ENCODE measurements at regions not wholly inside any gene's neighbourhood (a gene's known extent, or its start where the extent isn't known, plus 50 kb on each side); places are given as distances from the start of the nearest gene placed in this dataset.
"Not testable (repeated sequence)": the region's sequence is repeated elsewhere in the genome, so short reads cannot be mapped to it uniquely, and the experiment has no call there.

- H3K27me3 Mint-ChIP-seq (ENCODE audit: low read depth, unreplicated experiment), result peaks cover 2% of the 10 kb centered on the region
- no peaks in the 10 kb centered on the region for H3K36me3 ChIP-seq (ENCODE audit: insufficient read depth, low read length)
- no peak for FAIRE-seq
Observed at GRCh38 chr7:66504131-66504530, 124.5 kb upstream of the KCTD7 start.

GRCh38 chr7:66505009-66505408 lies 123.7 kb upstream of the KCTD7 start:
- no peak for TF ChIP-seq EZH2 (IDR thresholded peaks at IDR 0.05; ENCODE audit: insufficient read depth, low read length)
- no peak for TF ChIP-seq CTCF (IDR thresholded peaks at IDR 0.05; ENCODE audit: insufficient read depth, low read depth, low read length)
- Histone ChIP-seq H4K20me1 (ENCODE audit: insufficient read depth, low read length) (no peaks in the 10 kb centered on the region), H3K9me3 (ENCODE audit: insufficient read depth, low read depth, low read length) (peaks cover 5% of the 10 kb centered on the region), H2AFZ (ENCODE audit: low read depth, low read length) (no peak overlapping the region), H3K27me3 (ENCODE audit: insufficient read depth, low read length) (peaks cover 2% of the 10 kb centered on the region), H3K4me3 (ENCODE audit: insufficient read depth, low read depth, low read length) (no peak overlapping the region), H3K4me1 (ENCODE audit: insufficient read depth, low read length) (no peaks in the 10 kb centered on the region), H3K4me2 (ENCODE audit: low read length) (no peak overlapping the region), H3K27ac (ENCODE audit: low read depth, low read length) (no peak overlapping the region), H3K36me3 (ENCODE audit: insufficient read depth, low read length) (no peaks in the 10 kb centered on the region), H3K9ac (ENCODE audit: low read length) (no peak overlapping the region), H3K79me2 (ENCODE audit: insufficient read depth, low read length) (no peaks in the 10 kb centered on the region)
- Mint-ChIP-seq H3K4me1 (ENCODE audit: low read depth, unreplicated experiment) (no peaks in the 10 kb centered on the region), H3K4me3 (ENCODE audit: unreplicated experiment) (no peak overlapping the region), H3K27ac (ENCODE audit: unreplicated experiment) (no peak overlapping the region), H3K36me3 (ENCODE audit: low read depth, unreplicated experiment) (peaks cover 2% of the 10 kb centered on the region), H3K9me3 (ENCODE audit: unreplicated experiment) (no peaks in the 10 kb centered on the region), H3K27me3 (ENCODE audit: low read depth, unreplicated experiment) (peaks cover 2% of the 10 kb centered on the region)
- DNase-seq (ENCODE audit: low read depth) (no peak), FAIRE-seq (no peak)

More at GRCh38 chr7:66504131-66504530, 124.5 kb upstream of the KCTD7 start:
- Histone ChIP-seq H3K4me3 (ENCODE audit: insufficient read depth, low read depth, low read length) (no peak overlapping the region), H2AFZ (ENCODE audit: low read depth, low read length) (no peak overlapping the region), H3K27ac (ENCODE audit: low read depth, low read length) (no peak overlapping the region), H3K79me2 (ENCODE audit: insufficient read depth, low read length) (no peaks in the 10 kb centered on the region), H3K4me2 (ENCODE audit: low read length) (no peak overlapping the region), H3K4me1 (ENCODE audit: insufficient read depth, low read length) (no peaks in the 10 kb centered on the region), H3K27me3 (ENCODE audit: insufficient read depth, low read length) (peaks cover 2% of the 10 kb centered on the region), H4K20me1 (ENCODE audit: insufficient read depth, low read length) (no peaks in the 10 kb centered on the region), H3K9me3 (ENCODE audit: insufficient read depth, low read depth, low read length) (peaks cover 5% of the 10 kb centered on the region), H3K9ac (ENCODE audit: low read length) (no peak overlapping the region)
- no peak overlapping the region for H3K4me3 Mint-ChIP-seq (ENCODE audit: unreplicated experiment)
- H3K9me3 Mint-ChIP-seq (ENCODE audit: unreplicated experiment), result no peaks in the 10 kb centered on the region
- no peaks in the 10 kb centered on the region for H3K4me1 Mint-ChIP-seq (ENCODE audit: low read depth, unreplicated experiment)
- peaks cover 2% of the 10 kb centered on the region for H3K36me3 Mint-ChIP-seq (ENCODE audit: low read depth, unreplicated experiment)
- TF ChIP-seq CTCF (IDR thresholded peaks at IDR 0.05; ENCODE audit: insufficient read depth, low read depth, low read length) (no peak), EZH2 (IDR thresholded peaks at IDR 0.05; ENCODE audit: insufficient read depth, low read length) (no peak)
- no peak for DNase-seq (ENCODE audit: low read depth)
- H3K27ac Mint-ChIP-seq (ENCODE audit: unreplicated experiment), result no peak overlapping the region

- peaks cover 2% of the 10 kb centered on the region for H3K27me3 ChIP-seq (ENCODE audit: insufficient read depth, low read length)
- Mint-ChIP-seq H3K4me1 (ENCODE audit: low read depth, unreplicated experiment) (no peaks in the 10 kb centered on the region), H3K27me3 (ENCODE audit: low read depth, unreplicated experiment) (peaks cover 2% of the 10 kb centered on the region), H3K27ac (ENCODE audit: unreplicated experiment) (no peak overlapping the region), H3K4me3 (ENCODE audit: unreplicated experiment) (no peak overlapping the region), H3K9me3 (ENCODE audit: unreplicated experiment) (no peaks in the 10 kb centered on the region), H3K36me3 (ENCODE audit: low read depth, unreplicated experiment) (peaks cover 2% of the 10 kb centered on the region)
- FAIRE-seq (no peak), DNase-seq (ENCODE audit: low read depth) (no peak)
- peak overlapping the region; percentile 27 for H3K9ac ChIP-seq (ENCODE audit: low read length)
- H3K4me1 ChIP-seq (ENCODE audit: insufficient read depth, low read length), result no peaks in the 10 kb centered on the region
- H3K4me3 ChIP-seq (ENCODE audit: insufficient read depth, low read depth, low read length), result no peak overlapping the region
- no peaks in the 10 kb centered on the region for H3K79me2 ChIP-seq (ENCODE audit: insufficient read depth, low read length)
- no peaks in the 10 kb centered on the region for H3K36me3 ChIP-seq (ENCODE audit: insufficient read depth, low read length)
- H3K27ac ChIP-seq (ENCODE audit: low read depth, low read length), result no peak overlapping the region
- H3K4me2 ChIP-seq (ENCODE audit: low read length), result peak overlapping the region; percentile 79
- no peak for TF ChIP-seq CTCF (IDR thresholded peaks at IDR 0.05; ENCODE audit: insufficient read depth, low read depth, low read length)
- TF ChIP-seq EZH2 (IDR thresholded peaks at IDR 0.05; ENCODE audit: insufficient read depth, low read length), result no peak
- no peaks in the 10 kb centered on the region for H4K20me1 ChIP-seq (ENCODE audit: insufficient read depth, low read length)
- peaks cover 5% of the 10 kb centered on the region for H3K9me3 ChIP-seq (ENCODE audit: insufficient read depth, low read depth, low read length)
- peak overlapping the region; percentile 69 for H2AFZ ChIP-seq (ENCODE audit: low read depth, low read length)
Observed at GRCh38 chr7:66505531-66506451, 122.9 kb upstream of the KCTD7 start.

GRCh38 chr7:66506703-66507102 lies 122.0 kb upstream of the KCTD7 start:
- not testable (repeated sequence) for H3K79me2 ChIP-seq (ENCODE audit: insufficient read depth, low read length); H3K9me3 Mint-ChIP-seq (ENCODE audit: unreplicated experiment); H4K20me1 ChIP-seq (ENCODE audit: insufficient read depth, low read length); H3K36me3 ChIP-seq (ENCODE audit: insufficient read depth, low read length); H2AFZ ChIP-seq (ENCODE audit: low read depth, low read length); H3K4me3 Mint-ChIP-seq (ENCODE audit: unreplicated experiment); H3K27me3 Mint-ChIP-seq (ENCODE audit: low read depth, unreplicated experiment); H3K27ac ChIP-seq (ENCODE audit: low read depth, low read length); H3K4me3 ChIP-seq (ENCODE audit: insufficient read depth, low read depth, low read length); FAIRE-seq; H3K4me1 Mint-ChIP-seq (ENCODE audit: low read depth, unreplicated experiment); H3K27me3 ChIP-seq (ENCODE audit: insufficient read depth, low read length); H3K9me3 ChIP-seq (ENCODE audit: insufficient read depth, low read depth, low read length); H3K4me1 ChIP-seq (ENCODE audit: insufficient read depth, low read length); DNase-seq (ENCODE audit: low read depth); H3K9ac ChIP-seq (ENCODE audit: low read length); H3K36me3 Mint-ChIP-seq (ENCODE audit: low read depth, unreplicated experiment)
- peak overlapping the region; percentile 79 for H3K4me2 ChIP-seq (ENCODE audit: low read length)
- peak overlapping the region; percentile 7 for H3K27ac Mint-ChIP-seq (ENCODE audit: unreplicated experiment)
